ENCODE measurements at regions not wholly inside any gene's neighbourhood (a gene's known extent, or its start where the extent isn't known, plus 50 kb on each side); places are given as distances from the start of the nearest gene placed in this dataset.

DNA sequence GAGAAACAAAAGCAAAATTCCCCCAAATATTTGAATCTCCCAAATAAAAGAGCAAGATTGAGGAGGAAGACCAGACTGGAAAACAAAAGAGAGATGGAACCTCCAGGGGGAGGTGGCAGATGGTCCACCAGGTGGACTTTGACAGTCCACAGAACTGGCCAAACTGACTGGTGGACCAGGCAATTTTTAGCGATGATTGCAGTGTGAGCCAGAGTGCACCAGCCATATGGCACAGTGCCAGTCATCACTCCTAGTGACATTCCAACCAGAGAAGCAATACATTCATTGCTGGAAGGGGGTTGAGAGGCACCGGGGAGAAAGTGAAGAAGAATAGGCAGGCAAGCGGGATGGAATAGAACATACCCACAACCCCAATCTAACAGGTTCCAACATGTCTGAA is 182.9 kb downstream of the EXOC5 start:
- DNase-seq (ENCODE audit: low spot score) (no peak), ATAC-seq (no peak)
- CTCF ChIA-PET, result no interaction called here
- H3K9me3 Mint-ChIP-seq, result peaks cover 33% of the 10 kb centered on the region
- H3K27ac Mint-ChIP-seq, result no peak overlapping the region
- TF ChIP-seq GTF2I (CRISPR knock-in tag; conservative IDR thresholded peaks at IDR 0.05) (no peak), EMX1 (CRISPR knock-in tag; IDR thresholded peaks at IDR 0.05) (no peak), ATF1 (CRISPR knock-in tag; IDR thresholded peaks at IDR 0.05) (no peak), OVOL2 (CRISPR knock-in tag; IDR thresholded peaks at IDR 0.05; ENCODE audit: borderline replicate concordance) (no peak), NR2C2 (CRISPR knock-in tag; IDR thresholded peaks at IDR 0.05) (no peak)
- TF ChIP-seq, protein P1, sequence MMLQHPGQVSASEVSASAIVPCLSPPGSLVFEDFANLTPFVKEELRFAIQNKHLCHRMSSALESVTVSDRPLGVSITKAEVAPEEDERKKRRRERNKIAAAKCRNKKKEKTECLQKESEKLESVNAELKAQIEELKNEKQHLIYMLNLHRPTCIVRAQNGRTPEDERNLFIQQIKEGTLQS (CRISPR knock-in tag; conservative IDR thresholded peaks at IDR 0.05), result no peak
- POLR2A ChIA-PET, result no interaction called here
- peaks cover 28% of the 10 kb centered on the region for H3K36me3 Mint-ChIP-seq
- H3K4me3 Mint-ChIP-seq, result no peak overlapping the region
- H3K27me3 Mint-ChIP-seq (ENCODE audit: low read depth), result no peaks in the 10 kb centered on the region; the same call in 1 of the 2 replicates
- peaks cover 39% of the 10 kb centered on the region for H3K4me1 Mint-ChIP-seq

DNA sequence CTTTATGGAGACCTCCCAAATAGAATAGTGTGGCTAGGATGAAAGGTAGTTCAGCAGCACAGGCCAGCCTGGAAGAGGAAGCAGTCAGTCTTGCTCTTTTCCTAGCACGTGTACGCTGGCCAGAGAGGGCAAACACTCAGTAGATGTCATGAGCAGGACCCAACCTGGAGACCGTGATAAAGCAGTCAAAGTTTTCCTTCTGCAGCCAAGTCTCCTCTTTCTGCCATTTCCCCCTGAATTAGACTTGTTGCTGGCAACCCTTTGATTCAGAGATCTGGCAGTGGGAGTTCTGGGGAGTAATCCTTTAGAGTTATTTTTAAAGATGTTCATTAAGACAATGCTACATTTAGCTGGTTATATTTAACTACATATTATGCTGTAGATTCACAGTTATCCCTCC is 183.7 kb downstream of the EXOC5 start:
- peaks cover 28% of the 10 kb centered on the region for H3K36me3 Mint-ChIP-seq
- no peak overlapping the region for H3K4me3 Mint-ChIP-seq
- ChIA-PET POLR2A (no interaction called here), CTCF (no interaction called here)
- H3K27me3 Mint-ChIP-seq (ENCODE audit: low read depth), result no peaks in the 10 kb centered on the region; the same call in 1 of the 2 replicates
- H3K27ac Mint-ChIP-seq, result no peak overlapping the region
- DNase-seq (ENCODE audit: low spot score) (no peak), ATAC-seq (no peak)
- peaks cover 33% of the 10 kb centered on the region for H3K9me3 Mint-ChIP-seq
- H3K4me1 Mint-ChIP-seq, result peaks cover 36% of the 10 kb centered on the region
- no peak for TF ChIP-seq TP53 (CRISPR knock-in tag; IDR thresholded peaks at IDR 0.05)
- no peak for TF ChIP-seq ZNF138 (CRISPR knock-in tag; conservative IDR thresholded peaks at IDR 0.05)
- TF ChIP-seq ATF2 (CRISPR knock-in tag; IDR thresholded peaks at IDR 0.05; ENCODE audit: borderline replicate concordance, low read depth), result no peak
- TF ChIP-seq ATF1 (CRISPR knock-in tag; IDR thresholded peaks at IDR 0.05), result no peak
- no peak for TF ChIP-seq USF2 (CRISPR knock-in tag; IDR thresholded peaks at IDR 0.05)
- TF ChIP-seq JUN (CRISPR knock-in tag; IDR thresholded peaks at IDR 0.05), result no peak
- TF ChIP-seq PRDM15 (CRISPR knock-in tag; IDR thresholded peaks at IDR 0.05), result no peak
- TF ChIP-seq, protein P2, sequence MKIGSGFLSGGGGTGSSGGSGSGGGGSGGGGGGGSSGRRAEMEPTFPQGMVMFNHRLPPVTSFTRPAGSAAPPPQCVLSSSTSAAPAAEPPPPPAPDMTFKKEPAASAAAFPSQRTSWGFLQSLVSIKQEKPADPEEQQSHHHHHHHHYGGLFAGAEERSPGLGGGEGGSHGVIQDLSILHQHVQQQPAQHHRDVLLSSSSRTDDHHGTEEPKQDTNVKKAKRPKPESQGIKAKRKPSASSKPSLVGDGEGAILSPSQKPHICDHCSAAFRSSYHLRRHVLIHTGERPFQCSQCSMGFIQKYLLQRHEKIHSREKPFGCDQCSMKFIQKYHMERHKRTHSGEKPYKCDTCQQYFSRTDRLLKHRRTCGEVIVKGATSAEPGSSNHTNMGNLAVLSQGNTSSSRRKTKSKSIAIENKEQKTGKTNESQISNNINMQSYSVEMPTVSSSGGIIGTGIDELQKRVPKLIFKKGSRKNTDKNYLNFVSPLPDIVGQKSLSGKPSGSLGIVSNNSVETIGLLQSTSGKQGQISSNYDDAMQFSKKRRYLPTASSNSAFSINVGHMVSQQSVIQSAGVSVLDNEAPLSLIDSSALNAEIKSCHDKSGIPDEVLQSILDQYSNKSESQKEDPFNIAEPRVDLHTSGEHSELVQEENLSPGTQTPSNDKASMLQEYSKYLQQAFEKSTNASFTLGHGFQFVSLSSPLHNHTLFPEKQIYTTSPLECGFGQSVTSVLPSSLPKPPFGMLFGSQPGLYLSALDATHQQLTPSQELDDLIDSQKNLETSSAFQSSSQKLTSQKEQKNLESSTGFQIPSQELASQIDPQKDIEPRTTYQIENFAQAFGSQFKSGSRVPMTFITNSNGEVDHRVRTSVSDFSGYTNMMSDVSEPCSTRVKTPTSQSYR (CRISPR knock-in tag; IDR thresholded peaks at IDR 0.05), result no peak
- TF ChIP-seq ZSCAN18 (CRISPR knock-in tag; IDR thresholded peaks at IDR 0.05), result no peak
- TF ChIP-seq ARID4B (CRISPR knock-in tag; IDR thresholded peaks at IDR 0.05; ENCODE audit: borderline replicate concordance), result no peak

Measured in WTC11 (cell line).